GM19395 (cell line): ENCODE measurements at regions not wholly inside any gene's neighbourhood (a gene's known extent, or its start where the extent isn't known, plus 50 kb on each side); places are given as distances from the start of the nearest gene placed in this dataset.

ENCODE experiments used
- ATAC-seq: cut with Tn5 transposase; IDR thresholded peaks from one replicate; pipeline ENCODE4 v1.9.1; 2021; ENCODE audit warnings: mild to moderate bottlenecking, moderate library complexity; ENCODE audit not compliant: unreplicated experiment

- no peak for ATAC-seq
Observed at GRCh38 chr13:33462109-33462508, 176.6 kb upstream of the STARD13 start.

- no peak for ATAC-seq
Observed at GRCh38 chr13:33464345-33464744, 178.8 kb upstream of the STARD13 start.

- no peak for ATAC-seq
Observed at GRCh38 chr13:33466262-33466661, 180.7 kb upstream of the STARD13 start.

GRCh38 chr13:33467556-33467955, 182.0 kb upstream of the STARD13 start:
- no peak for ATAC-seq

- ATAC-seq = no peak
Observed at GRCh38 chr13:33471204-33471603, 185.6 kb upstream of the STARD13 start.

GRCh38 chr13:33472446-33472845, 186.9 kb upstream of the STARD13 start:
- ATAC-seq = no peak

- ATAC-seq = no peak
Observed at GRCh38 chr13:33479105-33479504, 193.6 kb upstream of the STARD13 start.

- no peak for ATAC-seq
Observed at GRCh38 chr13:33480561-33480960, 195.0 kb upstream of the STARD13 start.

GRCh38 chr13:33483471-33483870, 197.9 kb upstream of the STARD13 start:
- no peak for ATAC-seq

- no peak for ATAC-seq
Observed at GRCh38 chr13:33485247-33485646, 199.7 kb upstream of the STARD13 start.

- peak; percentile 75 for ATAC-seq
Observed at GRCh38 chr13:33487575-33488243, 202.2 kb upstream of the STARD13 start.

- no peak for ATAC-seq
Observed at GRCh38 chr13:33489563-33489962, 204.0 kb upstream of the STARD13 start.

- ATAC-seq = no peak
Observed at GRCh38 chr13:33490461-33491327, 205.1 kb upstream of the STARD13 start.

GRCh38 chr13:33493672-33494365, 208.3 kb upstream of the STARD13 start:
- no peak for ATAC-seq

- no peak for ATAC-seq
Observed at GRCh38 chr13:33494596-33495204, 209.1 kb upstream of the STARD13 start.

- ATAC-seq = no peak
Observed at GRCh38 chr13:33496336-33496735, 210.8 kb upstream of the STARD13 start.

- ATAC-seq = no peak
Observed at GRCh38 chr13:33497146-33497845, 211.7 kb upstream of the STARD13 start.

- no peak for ATAC-seq
Observed at GRCh38 chr13:33508060-33508459, 222.5 kb upstream of the STARD13 start.

- ATAC-seq = no peak
Observed at GRCh38 chr13:33509642-33510229, 224.2 kb upstream of the STARD13 start.

GRCh38 chr13:33510350-33510970, 224.9 kb upstream of the STARD13 start:
- ATAC-seq = no peak
